NT2/D1 (cell line): ENCODE measurements at regions not wholly inside any gene's neighbourhood (a gene's known extent, or its start where the extent isn't known, plus 50 kb on each side); places are given as distances from the start of the nearest gene placed in this dataset.
"Not testable (repeated sequence)": the region's sequence is repeated elsewhere in the genome, so short reads cannot be mapped to it uniquely, and the experiment has no call there.

Experiments used
- DNase-seq: peaks from one replicate; pipeline ENCODE4 v3.0.0-alpha.2; 2011; ENCODE audit warnings: low read depth, low spot score
- H3K27me3 ChIP-seq: 2 replicates; pipeline ENCODE4 v1.6.0; 2011; ENCODE audit warnings: mild to moderate bottlenecking; ENCODE audit not compliant: insufficient read length, insufficient read depth
- H3K36me3 ChIP-seq: 2 replicates; pipeline ENCODE4 v1.6.1; 2011; ENCODE audit warnings: mild to moderate bottlenecking, low read length, mixed read lengths; ENCODE audit not compliant: insufficient read depth, insufficient read length
- H3K4me1 ChIP-seq: 2 replicates; pipeline ENCODE4 v1.5.1; 2011; ENCODE audit not compliant: insufficient read depth, insufficient read length
- H3K4me3 ChIP-seq: 2 replicates; pipeline ENCODE4 v1.5.1; 2011; ENCODE audit warnings: low read depth; ENCODE audit not compliant: insufficient read length
- H3K9ac ChIP-seq: 2 replicates; pipeline ENCODE4 v1.6.0; 2011; ENCODE audit warnings: low read depth; ENCODE audit not compliant: insufficient read length
- H3K9me3 ChIP-seq: 2 replicates; pipeline ENCODE4 v1.5.1; 2011; ENCODE audit warnings: mild to moderate bottlenecking, low read length; ENCODE audit not compliant: insufficient read depth
- SUZ12 ChIP-seq: IDR thresholded peaks from 2 replicates; pipeline ENCODE4 v1.6.1; 2011; ENCODE audit not compliant: insufficient read length, insufficient read depth; ENCODE audit errors: extremely low read depth
- YY1 ChIP-seq: IDR thresholded peaks from 2 replicates; pipeline ENCODE4 v1.6.1; 2011; ENCODE audit not compliant: insufficient read length, insufficient read depth
- ZNF274 ChIP-seq: IDR thresholded peaks from 2 replicates; pipeline ENCODE4 v1.6.1; 2011; ENCODE audit warnings: mild to moderate bottlenecking, low read depth, low read length

DNA sequence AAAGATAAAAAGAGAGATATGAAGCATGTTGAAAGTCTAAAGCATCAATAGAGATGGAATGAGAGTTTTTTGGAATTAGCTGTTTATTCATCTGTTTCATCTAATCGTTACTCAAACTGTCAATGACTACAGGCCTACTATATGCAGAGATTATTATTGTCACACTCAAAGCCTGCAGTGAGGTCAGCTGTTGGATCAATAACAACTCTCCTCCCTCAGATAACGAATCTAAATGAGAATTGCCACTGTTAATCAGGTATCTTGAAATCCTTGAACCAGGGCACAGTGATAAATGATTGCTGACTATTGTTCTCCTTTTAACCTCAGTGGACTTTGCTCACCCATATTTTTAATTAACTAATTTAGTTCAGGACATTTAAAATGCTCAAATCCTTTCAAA, 192.3 kb upstream of the SGO1 start:
- Histone ChIP-seq H3K27me3 (no peaks in the 10 kb centered on the region), H3K4me1 (no peaks in the 10 kb centered on the region), H3K36me3 (no peaks in the 10 kb centered on the region), H3K9me3 (no peaks in the 10 kb centered on the region), H3K9ac (no peak overlapping the region), H3K4me3 (no peak overlapping the region)
- no peak for DNase-seq
- TF ChIP-seq ZNF274 = no peak
- no peak for TF ChIP-seq SUZ12
- TF ChIP-seq YY1 = no peak

DNA sequence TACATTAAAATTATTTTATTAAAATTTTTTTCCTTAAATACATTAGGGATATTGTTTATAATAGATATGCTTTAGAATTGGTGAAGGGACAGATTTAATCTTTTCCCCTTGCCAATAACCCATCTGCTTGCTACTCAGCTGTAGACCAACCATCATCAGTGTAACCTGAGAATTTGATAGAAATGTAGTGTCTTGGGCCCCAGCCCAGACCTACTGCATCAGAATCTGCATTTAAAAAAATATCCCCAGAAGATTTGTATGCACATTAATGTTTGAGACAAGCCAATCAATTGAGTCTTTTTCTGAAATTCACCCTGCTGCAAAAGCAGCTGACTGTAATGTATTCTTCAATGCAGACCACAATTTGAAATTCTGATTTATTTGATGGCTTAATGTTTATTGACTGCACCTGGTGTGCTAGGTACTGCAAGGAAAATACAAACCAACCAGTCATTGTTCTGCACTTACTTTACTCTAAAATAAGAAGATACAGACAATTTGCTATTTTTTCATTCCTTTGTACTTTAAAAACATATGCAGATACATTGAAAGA, 190.7 kb upstream of the SGO1 start:
- Histone ChIP-seq H3K36me3 (no peaks in the 10 kb centered on the region), H3K4me1 (no peaks in the 10 kb centered on the region), H3K4me3 (no peak overlapping the region), H3K9me3 (no peaks in the 10 kb centered on the region), H3K27me3 (no peaks in the 10 kb centered on the region), H3K9ac (no peak overlapping the region)
- no peak for DNase-seq
- TF ChIP-seq ZNF274 (no peak), SUZ12 (no peak), YY1 (no peak)

DNA sequence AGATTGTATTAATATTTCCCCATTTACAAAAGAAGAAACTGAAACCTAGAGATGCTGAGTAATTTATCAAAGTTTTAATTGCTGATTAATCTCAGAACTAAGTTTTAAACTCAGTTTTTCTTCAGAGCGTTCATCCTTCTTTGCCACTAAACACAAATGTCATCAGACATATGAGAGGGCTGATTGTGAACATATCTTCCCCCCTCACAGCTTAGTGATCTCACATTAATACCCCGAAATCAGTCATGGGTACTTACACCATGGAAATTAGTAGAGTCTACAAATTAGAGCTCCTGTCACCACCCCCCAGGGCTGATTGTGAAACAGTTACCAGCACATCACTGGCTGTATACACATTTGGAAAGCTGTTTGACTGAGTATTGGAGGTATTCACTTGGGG, 189.3 kb upstream of the SGO1 start:
- H3K4me1 ChIP-seq = no peaks in the 10 kb centered on the region
- H3K9me3 ChIP-seq = no peaks in the 10 kb centered on the region
- H3K27me3 ChIP-seq = no peaks in the 10 kb centered on the region
- H3K4me3 ChIP-seq = no peak overlapping the region
- H3K9ac ChIP-seq = no peak overlapping the region
- no peaks in the 10 kb centered on the region for H3K36me3 ChIP-seq
- DNase-seq = no peak
- TF ChIP-seq ZNF274 = no peak
- no peak for TF ChIP-seq YY1
- no peak for TF ChIP-seq SUZ12

DNA sequence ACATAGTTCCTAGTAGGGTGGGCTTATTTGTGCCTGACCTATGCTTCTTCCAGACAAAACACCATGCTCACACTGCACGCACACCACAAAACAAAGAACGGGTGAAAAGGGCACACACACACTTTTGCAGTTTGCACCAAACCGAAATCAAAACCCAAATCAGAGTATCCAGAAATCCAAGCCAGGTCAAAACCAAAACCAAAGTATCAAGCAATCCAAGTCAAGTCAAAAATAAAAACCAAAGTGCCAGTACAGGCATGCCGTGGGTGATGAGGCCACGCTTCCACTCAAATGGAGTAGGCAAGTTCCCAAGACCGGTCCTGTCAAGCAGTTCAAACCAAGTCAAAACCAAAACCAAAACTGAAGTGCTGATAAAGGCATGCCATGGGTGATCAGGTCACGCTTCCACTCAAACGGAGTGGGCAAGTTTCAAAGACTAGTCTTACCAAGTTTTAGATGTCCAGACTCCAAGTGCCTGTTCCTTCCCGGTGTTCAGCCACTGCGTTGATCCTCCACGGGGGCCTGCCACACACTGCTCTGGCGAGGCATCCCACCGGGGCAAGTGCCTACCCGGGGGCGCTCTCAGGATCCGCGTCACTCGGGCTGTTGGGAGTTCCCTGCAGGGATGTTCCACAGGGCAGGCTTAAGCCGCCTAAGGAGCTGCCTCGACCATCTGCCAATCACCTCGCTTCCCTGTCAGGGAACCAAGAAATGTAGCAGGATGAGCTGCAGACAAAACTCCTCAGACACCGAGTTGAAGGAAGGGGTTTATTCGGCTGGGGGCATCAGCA, 184.5 kb upstream of the SGO1 start:
- H3K4me3 ChIP-seq, H3K4me1 ChIP-seq, H3K9me3 ChIP-seq, H3K27me3 ChIP-seq, H3K36me3 ChIP-seq, DNase-seq, H3K9ac ChIP-seq: not testable (repeated sequence)

DNA sequence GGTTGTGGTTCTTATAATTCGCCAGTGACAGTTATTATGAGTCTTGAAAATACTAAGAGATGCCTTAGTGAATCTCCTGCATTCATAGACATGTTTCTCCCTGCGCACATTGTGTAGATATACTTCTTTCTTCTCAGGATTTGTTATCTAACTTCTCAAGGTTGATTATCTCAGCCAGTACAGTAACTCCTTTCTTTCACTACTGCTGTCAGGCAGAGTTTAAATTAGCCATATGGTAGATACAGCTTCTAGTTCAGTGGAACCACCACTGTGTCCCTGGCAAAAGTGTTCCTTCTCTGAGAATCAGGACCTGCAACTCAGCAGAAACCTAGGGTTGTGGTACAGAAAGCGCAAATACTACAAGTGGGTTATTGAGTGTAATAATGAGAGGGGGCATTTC, 175.0 kb upstream of the SGO1 start:
- Histone ChIP-seq H3K27me3 (no peaks in the 10 kb centered on the region), H3K9ac (no peak overlapping the region), H3K4me3 (no peak overlapping the region), H3K9me3 (no peaks in the 10 kb centered on the region), H3K4me1 (no peaks in the 10 kb centered on the region), H3K36me3 (no peaks in the 10 kb centered on the region)
- no peak for DNase-seq
- TF ChIP-seq YY1 (no peak), SUZ12 (no peak)

DNA sequence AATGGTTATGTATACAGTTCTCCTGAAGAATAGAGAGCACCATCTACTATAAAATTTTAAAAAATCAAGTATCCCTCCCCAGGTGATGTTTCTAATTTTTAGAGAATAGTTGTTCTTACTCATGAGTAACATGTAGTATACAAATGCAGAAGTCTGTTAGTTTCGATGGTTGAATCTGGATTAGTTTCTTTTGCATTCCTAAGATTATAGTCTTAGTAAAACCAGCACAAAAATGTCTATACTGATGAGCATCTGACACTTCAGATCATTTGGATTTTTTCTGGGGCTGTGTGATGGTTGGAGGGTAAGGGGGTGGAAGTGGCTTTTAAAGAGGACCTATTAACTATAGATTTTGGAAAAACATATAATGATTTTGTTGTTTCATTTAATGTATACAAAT, 167.3 kb upstream of the SGO1 start:
- no peaks in the 10 kb centered on the region for H3K4me1 ChIP-seq

DNA sequence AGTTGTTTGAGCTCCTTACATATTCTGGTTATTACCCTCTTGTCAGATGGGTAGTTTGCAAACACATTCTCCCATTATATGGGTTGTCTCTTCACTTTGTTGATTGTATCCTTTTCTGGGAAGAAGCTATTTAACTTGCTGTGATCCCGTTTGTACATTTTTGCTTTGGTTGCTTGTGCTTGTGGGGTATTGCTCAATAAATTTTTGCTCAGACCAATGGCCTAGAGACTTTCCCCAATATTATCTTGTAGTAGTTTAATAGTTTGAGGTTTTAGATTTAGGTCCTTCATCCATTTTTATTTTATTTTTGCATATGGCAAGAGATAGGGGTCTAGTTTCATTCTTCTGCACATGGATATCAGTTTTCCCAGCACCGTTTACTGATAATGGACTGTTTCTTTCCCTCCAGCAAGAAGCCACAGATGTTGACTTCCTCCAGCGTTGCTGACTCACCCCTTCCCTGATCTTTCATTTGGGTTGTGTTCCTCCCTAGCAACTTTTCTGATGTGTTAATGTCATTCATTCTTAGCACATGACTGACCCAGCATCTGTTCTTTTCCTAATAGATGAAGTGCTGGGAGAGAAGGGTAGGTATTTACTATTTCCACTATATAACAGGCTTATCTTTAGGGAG, 166.7 kb upstream of the SGO1 start:
- Histone ChIP-seq H3K4me3 (no peak overlapping the region), H3K36me3 (no peaks in the 10 kb centered on the region), H3K4me1 (no peaks in the 10 kb centered on the region), H3K27me3 (no peaks in the 10 kb centered on the region), H3K9me3 (no peaks in the 10 kb centered on the region), H3K9ac (no peak overlapping the region)
- TF ChIP-seq YY1 = no peak
- TF ChIP-seq SUZ12 = no peak
- no peak for TF ChIP-seq ZNF274
- DNase-seq = no peak

More for the DNA sequence above, 167.3 kb upstream of the SGO1 start:
- H3K4me3 ChIP-seq = no peak overlapping the region
- no peaks in the 10 kb centered on the region for H3K9me3 ChIP-seq
- H3K36me3 ChIP-seq = no peaks in the 10 kb centered on the region
- H3K27me3 ChIP-seq = no peaks in the 10 kb centered on the region
- H3K9ac ChIP-seq = no peak overlapping the region
- TF ChIP-seq YY1 (no peak), SUZ12 (no peak), ZNF274 (no peak)
- no peak for DNase-seq

DNA sequence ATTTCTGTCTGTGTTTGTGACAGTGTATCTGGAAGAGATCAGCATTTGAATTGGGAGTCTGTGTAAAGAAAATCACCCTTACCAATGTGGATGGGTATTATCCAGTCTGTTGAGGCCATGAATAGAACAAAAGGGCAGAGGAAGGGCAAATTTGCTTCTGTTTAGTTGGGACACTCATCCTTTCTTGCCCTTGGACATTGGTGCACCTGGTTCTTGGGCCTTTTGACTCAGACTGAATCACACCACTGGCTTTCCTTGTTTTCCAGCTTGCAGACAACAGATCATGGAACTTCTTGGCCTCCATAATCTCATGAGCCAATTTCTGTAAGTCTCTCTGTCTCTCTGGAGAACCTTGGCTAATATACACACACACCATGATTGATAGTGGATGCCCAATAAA, 164.4 kb upstream of the SGO1 start:
- no peak for DNase-seq
- Histone ChIP-seq H3K4me3 (no peak overlapping the region), H3K9ac (no peak overlapping the region), H3K4me1 (no peaks in the 10 kb centered on the region), H3K27me3 (no peaks in the 10 kb centered on the region), H3K9me3 (no peaks in the 10 kb centered on the region), H3K36me3 (no peaks in the 10 kb centered on the region)
- TF ChIP-seq ZNF274 (no peak), YY1 (no peak), SUZ12 (no peak)
